ENCODE measurements at regions not wholly inside any gene's neighbourhood (a gene's known extent, or its start where the extent isn't known, plus 50 kb on each side); places are given as distances from the start of the nearest gene placed in this dataset.

DNA sequence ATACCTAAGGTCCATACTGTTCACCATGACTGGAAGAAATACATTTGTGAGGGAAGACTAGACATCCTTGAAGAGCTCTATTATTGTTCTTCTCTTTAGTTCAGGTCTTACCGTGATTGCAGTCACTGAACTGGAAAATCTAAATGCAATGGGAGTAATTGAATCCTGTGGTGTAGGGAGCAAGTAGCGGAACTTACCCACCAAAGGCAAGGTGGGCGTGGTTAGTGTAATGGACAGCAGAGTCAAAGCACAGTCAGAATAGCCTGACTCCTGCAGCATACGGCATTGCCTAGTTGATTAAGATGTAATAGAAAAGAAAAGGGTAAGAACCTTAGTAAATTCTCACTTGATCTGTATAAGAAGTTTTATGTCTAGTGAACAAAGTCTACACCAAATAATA is 679.7 kb upstream of the EPHA7 start:
- DNase-seq (ENCODE audit: low read depth), result no peak
- no peak overlapping the region for H3K4me3 ChIP-seq (ENCODE audit: low read depth, low read length)
- TF ChIP-seq, protein P1, sequence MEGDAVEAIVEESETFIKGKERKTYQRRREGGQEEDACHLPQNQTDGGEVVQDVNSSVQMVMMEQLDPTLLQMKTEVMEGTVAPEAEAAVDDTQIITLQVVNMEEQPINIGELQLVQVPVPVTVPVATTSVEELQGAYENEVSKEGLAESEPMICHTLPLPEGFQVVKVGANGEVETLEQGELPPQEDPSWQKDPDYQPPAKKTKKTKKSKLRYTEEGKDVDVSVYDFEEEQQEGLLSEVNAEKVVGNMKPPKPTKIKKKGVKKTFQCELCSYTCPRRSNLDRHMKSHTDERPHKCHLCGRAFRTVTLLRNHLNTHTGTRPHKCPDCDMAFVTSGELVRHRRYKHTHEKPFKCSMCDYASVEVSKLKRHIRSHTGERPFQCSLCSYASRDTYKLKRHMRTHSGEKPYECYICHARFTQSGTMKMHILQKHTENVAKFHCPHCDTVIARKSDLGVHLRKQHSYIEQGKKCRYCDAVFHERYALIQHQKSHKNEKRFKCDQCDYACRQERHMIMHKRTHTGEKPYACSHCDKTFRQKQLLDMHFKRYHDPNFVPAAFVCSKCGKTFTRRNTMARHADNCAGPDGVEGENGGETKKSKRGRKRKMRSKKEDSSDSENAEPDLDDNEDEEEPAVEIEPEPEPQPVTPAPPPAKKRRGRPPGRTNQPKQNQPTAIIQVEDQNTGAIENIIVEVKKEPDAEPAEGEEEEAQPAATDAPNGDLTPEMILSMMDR (IDR thresholded peaks at IDR 0.05; ENCODE audit: low read depth, low read length, missing control alignments), result no peak

GRCh38 chr6:94095961-94096360 is 676.6 kb upstream of the EPHA7 start:
- TF ChIP-seq, protein P1 (IDR thresholded peaks at IDR 0.05; ENCODE audit: low read depth, low read length, missing control alignments), result no peak
- no peak for DNase-seq (ENCODE audit: low read depth)
- H3K4me3 ChIP-seq (ENCODE audit: low read depth, low read length), result no peak overlapping the region

DNA sequence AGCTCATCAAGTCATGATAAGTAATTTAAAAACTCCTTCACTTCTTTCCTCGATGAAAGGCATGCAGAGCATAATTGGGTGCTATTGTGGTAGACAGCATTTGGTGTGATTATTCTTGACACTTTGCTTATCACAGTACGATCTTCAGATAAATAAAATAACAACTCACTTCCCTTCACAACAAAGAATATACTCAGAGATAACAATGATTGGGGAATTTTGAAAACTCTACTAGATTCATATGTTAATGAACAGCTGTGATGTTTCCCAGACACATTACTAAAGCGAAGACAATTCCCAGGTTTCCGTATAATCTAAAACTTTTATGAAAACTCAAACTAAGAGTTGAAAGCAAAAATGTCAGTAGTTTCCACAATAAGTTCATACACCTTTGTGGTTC is 670.6 kb upstream of the EPHA7 start:
- no peak overlapping the region for H3K4me3 ChIP-seq (ENCODE audit: low read depth, low read length)
- TF ChIP-seq, protein P1 (IDR thresholded peaks at IDR 0.05; ENCODE audit: low read depth, low read length, missing control alignments), result no peak
- no peak for DNase-seq (ENCODE audit: low read depth)

DNA sequence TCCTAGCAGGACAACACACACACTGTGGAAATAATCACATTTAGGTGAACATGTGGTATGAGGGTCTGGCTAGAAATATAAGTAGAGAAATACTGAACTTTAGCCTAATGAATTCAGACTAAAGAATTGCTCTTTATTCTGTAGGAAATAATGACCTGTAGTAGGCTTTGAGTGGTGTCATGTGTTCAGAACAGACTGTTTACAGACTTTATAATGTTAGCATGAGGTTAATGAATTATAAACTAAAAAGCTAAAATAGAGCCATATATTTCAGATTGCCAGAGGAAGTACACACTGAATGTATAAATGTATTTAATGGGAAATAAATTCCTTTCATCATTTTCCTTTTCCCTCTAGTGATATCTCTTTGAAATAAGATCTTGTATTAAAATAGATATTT is 669.5 kb upstream of the EPHA7 start:
- TF ChIP-seq, protein P1 (IDR thresholded peaks at IDR 0.05; ENCODE audit: low read depth, low read length, missing control alignments), result no peak
- no peak overlapping the region for H3K4me3 ChIP-seq (ENCODE audit: low read depth, low read length)
- no peak for DNase-seq (ENCODE audit: low read depth)

GRCh38 chr6:94074764-94075163 is 655.4 kb upstream of the EPHA7 start:
- no peak overlapping the region for H3K4me3 ChIP-seq (ENCODE audit: low read depth, low read length)
- TF ChIP-seq, protein P1 (IDR thresholded peaks at IDR 0.05; ENCODE audit: low read depth, low read length, missing control alignments), result no peak
- no peak for DNase-seq (ENCODE audit: low read depth)

DNA sequence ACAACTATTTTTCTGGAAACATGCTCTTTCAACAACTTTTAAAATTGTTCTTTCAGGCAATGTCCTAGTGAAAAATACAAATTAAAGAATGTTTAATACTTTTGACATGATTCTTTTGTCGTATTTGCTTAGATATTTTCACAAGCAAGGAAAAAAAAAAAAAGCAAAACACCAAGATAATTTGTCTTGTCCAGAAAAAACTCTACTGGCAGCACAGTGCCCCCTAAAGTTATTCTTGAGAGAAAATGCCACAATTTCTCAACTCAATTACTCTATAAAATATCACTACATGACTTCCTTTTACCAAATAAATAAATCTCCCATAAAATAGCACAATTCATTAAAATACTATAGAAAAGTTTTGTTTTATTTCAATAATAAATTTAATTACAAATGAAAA is 652.5 kb upstream of the EPHA7 start:
- TF ChIP-seq, protein P1 (IDR thresholded peaks at IDR 0.05; ENCODE audit: low read depth, low read length, missing control alignments), result no peak
- no peak for DNase-seq (ENCODE audit: low read depth)
- H3K4me3 ChIP-seq (ENCODE audit: low read depth, low read length), result no peak overlapping the region

- H3K4me3 ChIP-seq (ENCODE audit: low read depth, low read length), result no peak overlapping the region
- TF ChIP-seq, protein P1 (IDR thresholded peaks at IDR 0.05; ENCODE audit: low read depth, low read length, missing control alignments), result no peak
- DNase-seq (ENCODE audit: low read depth), result no peak
Observed at GRCh38 chr6:94065707-94066337, 646.5 kb upstream of the EPHA7 start.

Data from GM12864 (cell line).